ENCODE measurements at regions not wholly inside any gene's neighbourhood (a gene's known extent, or its start where the extent isn't known, plus 50 kb on each side); places are given as distances from the start of the nearest gene placed in this dataset.
"Not testable (repeated sequence)": the region's sequence is repeated elsewhere in the genome, so short reads cannot be mapped to it uniquely, and the experiment has no call there.

GRCh38 chr7:79770063-79770462, 316.6 kb upstream of the MAGI2 start:
- no peak overlapping the region for H3K27ac ChIP-seq (ENCODE audit: low read length)
- H3K4me1 ChIP-seq (ENCODE audit: insufficient read depth, low read length), result peaks cover 3% of the 10 kb centered on the region; the same call in 1 of the 2 replicates
- H3K36me3 ChIP-seq (ENCODE audit: insufficient read depth, low read depth, low read length), result no peaks in the 10 kb centered on the region
- no peaks in the 10 kb centered on the region for H3K9me3 ChIP-seq (ENCODE audit: insufficient read depth, low read depth, low read length)
- no peak overlapping the region for H3K9ac ChIP-seq (ENCODE audit: low read depth, low read length)
- no peak overlapping the region for H3K4me3 ChIP-seq (ENCODE audit: low read length)
- H3K27me3 ChIP-seq (ENCODE audit: insufficient read depth, low read length), result no peaks in the 10 kb centered on the region

- not testable (repeated sequence) for H3K9me3 ChIP-seq (ENCODE audit: insufficient read depth, low read depth, low read length); H3K36me3 ChIP-seq (ENCODE audit: insufficient read depth, low read depth, low read length); H3K27me3 ChIP-seq (ENCODE audit: insufficient read depth, low read length); H3K4me1 ChIP-seq (ENCODE audit: insufficient read depth, low read length); H3K9ac ChIP-seq (ENCODE audit: low read depth, low read length); H3K4me3 ChIP-seq (ENCODE audit: low read length); H3K27ac ChIP-seq (ENCODE audit: low read length)
Observed at GRCh38 chr7:79767876-79768560, 314.6 kb upstream of the MAGI2 start.

DNA sequence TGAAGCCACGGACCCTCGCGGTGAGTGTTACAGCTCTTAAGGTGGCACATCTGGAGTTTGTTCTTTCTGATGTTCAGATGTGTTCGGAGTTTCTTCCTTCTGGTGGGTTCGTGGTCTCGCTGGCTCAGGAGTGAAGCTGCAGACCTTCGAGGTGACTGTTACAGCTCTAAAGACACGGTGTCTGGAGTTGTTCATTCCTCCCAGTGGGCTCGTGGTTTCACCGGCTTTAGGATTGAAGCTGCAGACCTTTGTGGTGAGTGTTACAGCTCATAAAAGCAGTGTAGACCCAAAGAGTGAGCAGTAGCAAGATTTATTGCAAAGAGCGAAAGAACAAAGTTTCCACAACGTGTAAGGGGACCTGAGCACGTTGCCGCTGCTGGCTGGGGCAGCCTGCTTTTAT, 313.7 kb upstream of the MAGI2 start:
- not testable (repeated sequence) for H3K4me3 ChIP-seq (ENCODE audit: low read length); H3K4me1 ChIP-seq (ENCODE audit: insufficient read depth, low read length); H3K9me3 ChIP-seq (ENCODE audit: insufficient read depth, low read depth, low read length); H3K27ac ChIP-seq (ENCODE audit: low read length); H3K9ac ChIP-seq (ENCODE audit: low read depth, low read length); H3K36me3 ChIP-seq (ENCODE audit: insufficient read depth, low read depth, low read length); H3K27me3 ChIP-seq (ENCODE audit: insufficient read depth, low read length)

- no peaks in the 10 kb centered on the region for H3K27me3 ChIP-seq (ENCODE audit: insufficient read depth, low read length)
- no peak overlapping the region for H3K9ac ChIP-seq (ENCODE audit: low read depth, low read length)
- no peaks in the 10 kb centered on the region for H3K36me3 ChIP-seq (ENCODE audit: insufficient read depth, low read depth, low read length)
- no peaks in the 10 kb centered on the region for H3K4me1 ChIP-seq (ENCODE audit: insufficient read depth, low read length)
- no peaks in the 10 kb centered on the region for H3K9me3 ChIP-seq (ENCODE audit: insufficient read depth, low read depth, low read length)
- H3K27ac ChIP-seq (ENCODE audit: low read length), result no peak overlapping the region
- no peak overlapping the region for H3K4me3 ChIP-seq (ENCODE audit: low read length)
Observed at GRCh38 chr7:79761876-79762429, 308.5 kb upstream of the MAGI2 start.

DNA sequence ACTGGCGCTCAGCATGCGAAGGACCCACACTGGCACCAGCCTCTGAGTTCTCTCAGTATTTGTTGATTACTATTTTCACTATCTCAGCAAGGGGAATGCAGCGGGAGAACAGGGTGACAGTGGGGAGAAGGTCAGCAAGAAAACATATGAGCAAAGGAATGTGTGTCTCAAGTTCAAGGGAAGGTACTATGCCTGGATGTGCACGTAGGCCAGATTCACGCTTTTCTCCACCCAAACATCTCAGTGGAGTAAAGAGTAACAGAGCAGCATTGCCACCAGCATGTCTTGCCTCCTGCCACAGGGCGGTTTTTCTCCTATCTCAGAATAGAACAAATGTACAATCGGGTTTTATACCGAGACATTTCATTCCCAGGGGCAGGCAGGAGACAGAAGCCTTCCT, 297.5 kb upstream of the MAGI2 start:
- not testable (repeated sequence) for H3K4me3 ChIP-seq (ENCODE audit: low read length); H3K9ac ChIP-seq (ENCODE audit: low read depth, low read length); H3K36me3 ChIP-seq (ENCODE audit: insufficient read depth, low read depth, low read length); H3K27me3 ChIP-seq (ENCODE audit: insufficient read depth, low read length); H3K4me1 ChIP-seq (ENCODE audit: insufficient read depth, low read length); H3K27ac ChIP-seq (ENCODE audit: low read length); H3K9me3 ChIP-seq (ENCODE audit: insufficient read depth, low read depth, low read length)

DNA sequence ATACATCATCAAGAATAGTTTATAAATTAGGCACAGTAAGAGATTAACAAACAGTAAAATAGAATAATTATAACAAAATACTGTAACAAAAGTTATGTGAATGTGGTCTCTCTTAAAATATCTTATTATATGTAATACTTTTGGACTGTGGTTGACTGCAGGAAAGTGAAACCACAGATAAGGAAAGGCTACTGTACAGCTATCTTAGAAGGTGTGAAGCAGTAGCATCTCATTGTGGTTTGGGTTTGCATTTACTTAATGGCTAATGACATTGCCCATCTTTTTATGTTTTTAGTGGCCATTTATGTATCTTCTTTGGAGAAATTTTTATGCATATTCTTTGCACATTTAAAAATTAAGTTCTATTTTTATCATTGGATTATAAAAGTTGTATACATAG, 296.4 kb upstream of the MAGI2 start:
- Histone ChIP-seq H3K9ac (ENCODE audit: low read depth, low read length) (no peak overlapping the region), H3K4me1 (ENCODE audit: insufficient read depth, low read length) (no peaks in the 10 kb centered on the region), H3K4me3 (ENCODE audit: low read length) (no peak overlapping the region), H3K27me3 (ENCODE audit: insufficient read depth, low read length) (no peaks in the 10 kb centered on the region), H3K36me3 (ENCODE audit: insufficient read depth, low read depth, low read length) (no peaks in the 10 kb centered on the region), H3K9me3 (ENCODE audit: insufficient read depth, low read depth, low read length) (no peaks in the 10 kb centered on the region), H3K27ac (ENCODE audit: low read length) (no peak overlapping the region)

GRCh38 chr7:79741684-79742083, 288.2 kb upstream of the MAGI2 start:
- H3K36me3 ChIP-seq (ENCODE audit: insufficient read depth, low read depth, low read length), result no peaks in the 10 kb centered on the region
- H3K27me3 ChIP-seq (ENCODE audit: insufficient read depth, low read length), result no peaks in the 10 kb centered on the region
- no peaks in the 10 kb centered on the region for H3K4me1 ChIP-seq (ENCODE audit: insufficient read depth, low read length)
- H3K9ac ChIP-seq (ENCODE audit: low read depth, low read length), result no peak overlapping the region
- H3K27ac ChIP-seq (ENCODE audit: low read length), result no peak overlapping the region
- H3K9me3 ChIP-seq (ENCODE audit: insufficient read depth, low read depth, low read length), result no peaks in the 10 kb centered on the region
- no peak overlapping the region for H3K4me3 ChIP-seq (ENCODE audit: low read length)

DNA sequence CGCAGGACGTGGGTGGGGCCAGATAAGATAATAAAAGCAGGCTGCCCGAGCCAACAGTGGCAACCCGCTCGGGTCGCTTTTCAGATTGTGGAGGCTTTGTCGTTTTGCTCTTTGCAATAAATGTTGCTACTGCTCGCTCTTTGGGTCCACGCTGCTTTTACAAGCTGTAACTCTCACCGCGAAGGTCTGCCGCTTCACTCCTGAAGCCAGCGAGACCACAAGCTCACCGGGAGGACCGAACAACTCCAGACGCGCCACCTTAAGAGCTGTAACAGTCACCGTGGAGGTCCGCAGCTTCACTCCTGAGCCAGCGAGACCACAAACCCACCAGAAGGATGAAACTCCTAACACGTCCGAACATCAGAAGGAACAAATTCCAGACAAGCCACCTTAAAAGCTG, 286.6 kb upstream of the MAGI2 start:
- no peaks in the 10 kb centered on the region for H3K36me3 ChIP-seq (ENCODE audit: insufficient read depth, low read depth, low read length)
- no peak overlapping the region for H3K9ac ChIP-seq (ENCODE audit: low read depth, low read length)
- no peaks in the 10 kb centered on the region for H3K9me3 ChIP-seq (ENCODE audit: insufficient read depth, low read depth, low read length)
- H3K4me3 ChIP-seq (ENCODE audit: low read length), result no peak overlapping the region
- H3K27me3 ChIP-seq (ENCODE audit: insufficient read depth, low read length), result no peaks in the 10 kb centered on the region
- H3K27ac ChIP-seq (ENCODE audit: low read length), result no peak overlapping the region
- H3K4me1 ChIP-seq (ENCODE audit: insufficient read depth, low read length), result no peaks in the 10 kb centered on the region

- H3K4me3 ChIP-seq (ENCODE audit: low read length); H3K36me3 ChIP-seq (ENCODE audit: insufficient read depth, low read depth, low read length); H3K27ac ChIP-seq (ENCODE audit: low read length); H3K4me1 ChIP-seq (ENCODE audit: insufficient read depth, low read length); H3K9ac ChIP-seq (ENCODE audit: low read depth, low read length); H3K9me3 ChIP-seq (ENCODE audit: insufficient read depth, low read depth, low read length); H3K27me3 ChIP-seq (ENCODE audit: insufficient read depth, low read length): not testable (repeated sequence)
Observed at GRCh38 chr7:79739036-79739709, 285.7 kb upstream of the MAGI2 start.

GRCh38 chr7:79736418-79736817, 283.0 kb upstream of the MAGI2 start:
- H3K36me3 ChIP-seq (ENCODE audit: insufficient read depth, low read depth, low read length), result no peaks in the 10 kb centered on the region
- H3K9me3 ChIP-seq (ENCODE audit: insufficient read depth, low read depth, low read length), result no peaks in the 10 kb centered on the region
- no peak overlapping the region for H3K9ac ChIP-seq (ENCODE audit: low read depth, low read length)
- no peaks in the 10 kb centered on the region for H3K27me3 ChIP-seq (ENCODE audit: insufficient read depth, low read length)
- no peak overlapping the region for H3K4me3 ChIP-seq (ENCODE audit: low read length)
- H3K4me1 ChIP-seq (ENCODE audit: insufficient read depth, low read length), result no peaks in the 10 kb centered on the region
- H3K27ac ChIP-seq (ENCODE audit: low read length), result no peak overlapping the region

DNA sequence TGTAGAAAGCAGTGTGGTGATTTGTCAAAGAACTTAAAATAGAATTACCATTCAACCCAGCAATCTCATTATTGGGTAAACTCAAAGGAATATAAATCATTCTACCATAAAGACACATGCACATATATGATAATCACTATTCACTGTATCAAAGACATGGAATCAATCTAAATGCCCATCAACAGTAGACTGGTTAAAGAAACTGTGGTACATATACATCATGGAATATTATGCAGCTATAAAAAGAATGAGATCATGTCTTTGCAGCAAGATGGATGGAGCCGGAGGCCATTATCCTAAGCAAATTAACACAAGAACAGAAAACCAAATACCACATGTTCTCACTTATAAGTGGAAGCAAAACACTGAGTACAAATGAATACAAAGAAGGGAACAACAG, 281.5 kb upstream of the MAGI2 start:
- Histone ChIP-seq H3K9ac (ENCODE audit: low read depth, low read length) (no peak overlapping the region), H3K4me3 (ENCODE audit: low read length) (no peak overlapping the region), H3K27ac (ENCODE audit: low read length) (no peak overlapping the region), H3K9me3 (ENCODE audit: insufficient read depth, low read depth, low read length) (no peaks in the 10 kb centered on the region), H3K27me3 (ENCODE audit: insufficient read depth, low read length) (no peaks in the 10 kb centered on the region), H3K4me1 (ENCODE audit: insufficient read depth, low read length) (no peaks in the 10 kb centered on the region), H3K36me3 (ENCODE audit: insufficient read depth, low read depth, low read length) (no peaks in the 10 kb centered on the region)

- Histone ChIP-seq H3K9me3 (ENCODE audit: insufficient read depth, low read depth, low read length) (no peaks in the 10 kb centered on the region), H3K4me3 (ENCODE audit: low read length) (no peak overlapping the region), H3K4me1 (ENCODE audit: insufficient read depth, low read length) (no peaks in the 10 kb centered on the region), H3K27me3 (ENCODE audit: insufficient read depth, low read length) (no peaks in the 10 kb centered on the region), H3K36me3 (ENCODE audit: insufficient read depth, low read depth, low read length) (no peaks in the 10 kb centered on the region), H3K9ac (ENCODE audit: low read depth, low read length) (no peak overlapping the region), H3K27ac (ENCODE audit: low read length) (no peak overlapping the region)
Observed at GRCh38 chr7:79734181-79734580, 280.7 kb upstream of the MAGI2 start.
